ENCODE measurements at regions not wholly inside any gene's neighbourhood (a gene's known extent, or its start where the extent isn't known, plus 50 kb on each side); places are given as distances from the start of the nearest gene placed in this dataset.
A peak's percentile ranks its signal among the peaks of the same experiment; 100 is the strongest.
"Not testable (repeated sequence)": the region's sequence is repeated elsewhere in the genome, so short reads cannot be mapped to it uniquely, and the experiment has no call there.

DNA sequence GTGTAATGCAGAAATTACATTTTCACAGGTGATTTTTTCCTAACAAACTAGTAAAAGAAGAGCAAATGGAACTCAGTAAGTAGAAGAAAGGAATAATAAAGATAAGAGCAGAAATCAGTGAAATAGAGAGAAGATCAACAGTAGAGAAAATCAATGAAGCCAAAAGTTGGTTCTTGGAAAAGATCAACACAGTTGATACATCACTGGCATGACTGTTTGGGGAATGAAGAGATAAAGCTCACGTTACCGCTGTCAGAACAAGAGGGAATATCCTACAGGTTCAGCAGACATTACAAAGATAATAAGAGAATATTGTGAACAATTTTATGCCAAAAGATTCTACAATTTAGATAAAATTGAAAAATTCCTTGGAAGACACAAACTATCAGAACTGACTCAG is 146.4 kb downstream of the ACTR3B start:
- Mint-ChIP-seq H3K36me3 (no peaks in the 10 kb centered on the region), H3K4me3 (no peak overlapping the region), H3K27ac (peak overlapping the region in 1 of 6 donors; percentile 41), H3K4me1 (no peaks in the 10 kb centered on the region), H3K27me3 (no peaks in the 10 kb centered on the region), H3K9me3 (no peaks in the 10 kb centered on the region)
- no peak for ATAC-seq (ENCODE audit: low read depth in 2 of 2)
- DNase-seq = no peak

DNA sequence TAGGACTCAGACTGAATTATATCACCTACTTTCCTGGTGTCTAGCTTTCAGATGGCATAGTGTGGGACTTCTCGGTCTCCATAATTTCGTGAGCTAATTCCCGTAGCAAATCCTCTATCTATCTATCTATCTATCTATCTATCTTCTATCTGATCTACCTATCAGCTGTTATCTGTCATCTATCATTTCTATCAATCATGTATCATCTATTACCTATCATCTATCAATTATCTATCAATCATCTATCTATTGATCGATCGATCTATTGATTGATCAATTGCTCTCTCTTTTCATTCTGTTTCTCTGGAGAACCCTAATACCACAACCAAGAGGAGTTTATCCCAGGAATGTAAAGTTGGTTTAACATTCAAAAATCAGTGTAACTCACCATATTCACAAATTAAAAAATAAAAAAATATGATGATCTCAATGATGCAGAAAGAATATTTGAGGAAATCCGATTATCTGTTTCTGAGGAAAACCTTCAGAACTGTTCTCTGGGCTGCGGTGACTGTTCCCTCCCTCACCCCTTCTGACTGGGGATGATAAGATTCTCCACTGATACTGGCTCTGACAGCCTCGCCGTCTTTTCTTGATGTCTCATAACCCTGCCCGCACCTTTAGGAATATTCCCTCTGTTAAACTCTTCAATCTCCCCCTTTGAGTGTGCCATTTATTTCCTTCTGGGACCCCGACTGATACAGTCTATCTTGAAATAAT is 147.7 kb downstream of the ACTR3B start:
- Mint-ChIP-seq H3K4me3 (no peak overlapping the region), H3K9me3 (no peaks in the 10 kb centered on the region), H3K36me3 (no peaks in the 10 kb centered on the region), H3K27ac (no peak overlapping the region), H3K4me1 (no peaks in the 10 kb centered on the region), H3K27me3 (no peaks in the 10 kb centered on the region)
- ATAC-seq (ENCODE audit: low read depth in 2 of 2) = no peak
- no peak for DNase-seq

DNA sequence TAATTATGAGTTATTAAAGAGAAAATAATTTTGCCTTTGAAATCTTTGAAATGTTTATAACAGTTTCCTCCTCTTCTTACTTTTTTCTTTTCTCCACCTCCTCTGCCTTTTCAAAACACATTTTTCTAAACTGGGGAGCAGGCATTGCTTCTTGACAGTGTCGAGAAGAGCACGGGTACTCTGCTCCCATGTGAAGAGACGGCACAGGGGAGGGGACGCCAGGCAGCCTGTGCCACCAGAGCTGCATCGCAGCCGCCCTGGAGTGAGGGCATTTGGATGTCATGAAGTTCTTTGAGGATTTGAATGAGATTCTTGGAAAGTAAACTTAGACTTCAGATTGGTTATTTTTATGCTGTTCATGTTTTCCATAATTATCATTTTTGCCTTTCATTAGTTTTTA is 149.7 kb downstream of the ACTR3B start:
- H3K27ac Mint-ChIP-seq = peak overlapping the region in 1 of 6 donors; percentile 82
- no peak for ATAC-seq (ENCODE audit: low read depth in 2 of 2)
- no peaks in the 10 kb centered on the region for H3K27me3 Mint-ChIP-seq
- DNase-seq = no peak
- no peaks in the 10 kb centered on the region for H3K4me1 Mint-ChIP-seq
- no peaks in the 10 kb centered on the region for H3K36me3 Mint-ChIP-seq
- H3K4me3 Mint-ChIP-seq = no peak overlapping the region
- no peaks in the 10 kb centered on the region for H3K9me3 Mint-ChIP-seq

DNA sequence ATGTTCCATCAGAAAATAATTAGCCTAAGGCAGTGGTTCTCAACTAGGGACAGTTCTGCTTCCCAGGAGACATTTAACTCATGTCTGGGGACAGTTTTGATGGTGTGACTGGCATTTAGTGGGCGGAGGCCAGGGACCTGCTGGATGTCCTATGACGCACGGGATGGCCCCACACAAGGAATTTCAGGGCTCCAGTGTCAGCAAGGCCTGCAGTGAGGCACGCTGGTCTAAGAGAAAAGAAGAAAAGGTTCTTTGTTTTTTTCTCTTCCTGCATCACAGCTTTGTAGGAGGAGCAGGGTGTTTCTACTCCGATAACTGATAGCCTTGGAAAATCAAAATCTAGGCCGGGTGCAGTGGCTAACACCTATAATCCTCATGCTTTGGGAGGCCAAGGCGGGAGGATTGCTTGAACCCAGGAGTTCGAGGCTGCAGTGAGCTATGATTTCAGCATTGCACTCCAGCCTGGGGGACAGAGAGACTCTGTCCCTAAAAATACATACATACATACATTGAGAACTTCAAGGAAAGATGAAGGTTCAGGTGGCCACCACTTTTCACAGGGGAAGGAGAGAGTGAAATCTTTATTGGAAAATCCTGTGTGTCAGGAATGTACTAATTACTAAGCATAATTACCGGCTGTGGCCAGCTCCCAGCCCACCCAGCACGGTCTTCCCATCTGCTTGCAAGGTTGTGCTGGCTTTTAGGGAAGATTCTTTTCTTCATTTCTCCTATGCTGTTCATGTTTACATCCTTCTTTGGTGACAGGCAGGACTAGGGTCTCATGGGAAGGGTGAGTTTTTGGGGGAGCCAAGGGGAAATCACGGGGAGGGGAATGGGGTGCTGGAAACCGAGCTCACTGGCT is 150.4 kb downstream of the ACTR3B start:
- Mint-ChIP-seq H3K4me3 (no peak overlapping the region), H3K4me1 (no peaks in the 10 kb centered on the region), H3K9me3 (no peaks in the 10 kb centered on the region), H3K27me3 (no peaks in the 10 kb centered on the region), H3K36me3 (no peaks in the 10 kb centered on the region), H3K27ac (peak overlapping the region in 2 of 6 donors; percentile 34 to 72)
- no peak for DNase-seq
- no peak for ATAC-seq (ENCODE audit: low read depth in 2 of 2)

DNA sequence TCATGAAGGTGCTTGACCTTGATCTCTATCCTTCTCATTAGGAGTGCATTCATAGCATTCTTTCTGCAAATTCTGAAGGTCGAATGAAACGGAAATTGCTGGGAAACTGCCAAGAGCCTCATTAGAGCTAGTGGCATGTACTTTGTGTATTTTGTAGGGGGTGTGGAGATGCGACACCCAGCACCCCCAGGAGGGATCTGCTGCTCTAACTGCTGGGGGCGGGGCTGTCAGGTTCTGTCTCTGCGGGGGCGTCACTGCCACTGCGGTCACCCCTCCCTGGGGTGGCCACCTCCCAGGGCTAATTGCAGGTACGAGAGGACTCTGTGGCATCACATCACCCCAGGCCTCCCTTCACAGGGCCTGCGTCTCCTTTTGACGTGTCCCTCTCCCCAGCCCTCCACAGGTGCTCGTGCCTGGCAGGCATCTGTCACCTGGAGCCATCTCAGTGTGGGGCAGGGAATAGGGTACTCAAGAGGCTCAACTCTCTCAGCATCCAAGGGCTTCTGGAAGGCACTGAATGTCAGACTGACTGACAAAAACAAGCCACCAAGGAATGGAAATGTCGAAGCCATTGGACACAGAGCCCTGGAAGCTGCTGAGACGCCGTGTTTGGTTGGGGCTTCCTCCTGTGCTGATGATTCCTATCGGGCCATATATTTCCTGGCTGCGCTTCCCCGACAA is 151.1 kb downstream of the ACTR3B start:
- Mint-ChIP-seq H3K9me3 (no peaks in the 10 kb centered on the region), H3K4me3 (no peak overlapping the region), H3K4me1 (no peaks in the 10 kb centered on the region), H3K27me3 (no peaks in the 10 kb centered on the region), H3K27ac (no peak overlapping the region), H3K36me3 (no peaks in the 10 kb centered on the region)
- ATAC-seq (ENCODE audit: low read depth in 2 of 2) (no peak), DNase-seq (no peak)

DNA sequence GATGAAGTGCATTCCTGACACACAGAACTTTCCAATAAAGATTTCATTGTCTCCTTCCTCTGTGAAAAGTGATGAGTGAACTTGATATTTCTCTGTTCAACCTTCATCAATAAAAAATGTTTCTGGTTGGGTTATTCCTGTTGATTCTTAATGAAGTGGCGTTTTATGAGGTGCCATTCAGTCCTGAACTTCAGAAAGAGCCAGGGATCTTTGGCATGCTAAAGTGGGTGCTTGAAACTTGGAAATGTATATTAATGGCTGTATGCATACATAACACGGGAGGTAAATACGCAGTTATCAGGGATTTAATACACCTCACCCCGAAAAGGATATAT is 151.6 kb downstream of the ACTR3B start:
- H3K27me3 Mint-ChIP-seq = no peaks in the 10 kb centered on the region
- H3K9me3 Mint-ChIP-seq = no peaks in the 10 kb centered on the region
- no peak overlapping the region for H3K4me3 Mint-ChIP-seq
- ATAC-seq (ENCODE audit: low read depth in 2 of 2) (no peak), DNase-seq (no peak)
- H3K4me1 Mint-ChIP-seq = no peaks in the 10 kb centered on the region
- no peak overlapping the region for H3K27ac Mint-ChIP-seq
- H3K36me3 Mint-ChIP-seq = no peaks in the 10 kb centered on the region

DNA sequence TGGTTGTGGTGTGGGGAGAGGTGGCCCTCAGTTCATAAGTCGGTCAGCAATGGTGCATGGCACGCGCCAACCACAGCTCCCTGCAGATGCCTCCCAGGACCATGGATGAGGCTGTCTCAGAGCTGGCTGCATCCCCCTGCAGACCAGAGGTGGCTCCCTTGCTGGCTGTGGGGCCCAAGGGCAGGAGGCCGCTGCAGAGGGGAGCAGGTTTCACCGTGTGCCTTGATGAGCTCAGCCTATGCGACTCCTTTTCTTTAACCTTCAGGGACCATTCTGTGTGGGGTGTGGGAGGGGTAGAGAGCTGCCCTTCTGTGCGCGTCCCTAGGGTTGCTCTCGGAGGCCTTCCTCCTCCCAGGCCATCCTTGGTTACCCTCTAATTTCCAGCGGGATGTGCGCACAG is 152.4 kb downstream of the ACTR3B start:
- Mint-ChIP-seq H3K4me3 (no peak overlapping the region), H3K27ac (no peak overlapping the region), H3K27me3 (no peaks in the 10 kb centered on the region), H3K9me3 (no peaks in the 10 kb centered on the region), H3K36me3 (no peaks in the 10 kb centered on the region), H3K4me1 (no peaks in the 10 kb centered on the region)
- ATAC-seq (ENCODE audit: low read depth in 2 of 2) = no peak
- DNase-seq = no peak

DNA sequence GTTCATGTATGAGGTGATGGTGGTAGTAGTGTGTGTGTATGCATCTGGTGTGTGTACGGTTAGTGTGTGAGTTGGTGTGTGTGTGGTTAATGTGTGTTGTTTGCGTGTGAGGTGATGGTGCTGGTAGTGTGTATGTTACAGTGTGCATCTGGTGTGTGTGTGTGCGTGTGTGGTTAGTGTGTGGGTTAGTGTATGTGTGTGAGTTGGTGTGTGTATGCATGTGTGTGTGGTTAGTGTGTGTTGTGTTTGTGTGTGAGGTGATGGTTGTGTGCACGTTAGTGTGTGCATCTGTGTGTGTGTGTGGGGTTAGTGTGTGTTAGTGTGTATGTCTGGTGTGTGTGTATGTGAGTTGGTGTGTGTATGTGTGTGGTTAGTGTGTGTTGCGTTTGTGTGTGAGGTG is 153.0 kb downstream of the ACTR3B start:
- Mint-ChIP-seq H3K36me3 (no peaks in the 10 kb centered on the region), H3K9me3 (no peaks in the 10 kb centered on the region), H3K27me3 (no peaks in the 10 kb centered on the region), H3K27ac (no peak overlapping the region), H3K4me3 (no peak overlapping the region), H3K4me1 (no peaks in the 10 kb centered on the region)
- ATAC-seq (ENCODE audit: low read depth in 2 of 2) (no peak), DNase-seq (no peak)

DNA sequence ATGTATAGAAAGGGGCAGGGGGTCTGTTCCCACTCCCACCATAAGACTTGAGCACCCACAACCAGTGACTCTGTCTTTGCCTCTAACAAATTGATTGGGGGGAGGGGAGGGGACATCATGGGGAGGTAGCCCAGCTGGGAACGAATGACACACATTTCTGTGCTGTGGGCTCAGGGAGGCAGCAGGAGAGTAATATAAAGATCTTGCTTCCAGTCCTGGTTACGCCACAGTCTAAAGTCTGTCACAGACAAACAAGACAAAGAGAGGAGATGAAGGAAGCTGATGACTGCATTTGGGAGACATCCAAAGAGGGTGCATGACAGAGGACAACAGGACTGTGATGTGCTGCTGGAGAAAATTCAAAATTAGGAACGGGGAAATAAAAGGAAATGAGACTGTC is 153.9 kb downstream of the ACTR3B start:
- peaks cover 0 to 4% (median 0%) of the 10 kb centered on the region in 7 donors for H3K9me3 Mint-ChIP-seq
- H3K4me3 Mint-ChIP-seq = no peak overlapping the region
- H3K27me3 Mint-ChIP-seq = no peaks in the 10 kb centered on the region
- no peak overlapping the region for H3K27ac Mint-ChIP-seq
- ATAC-seq (ENCODE audit: low read depth in 2 of 2) = no peak
- H3K4me1 Mint-ChIP-seq = no peaks in the 10 kb centered on the region
- no peaks in the 10 kb centered on the region for H3K36me3 Mint-ChIP-seq
- no peak for DNase-seq

DNA sequence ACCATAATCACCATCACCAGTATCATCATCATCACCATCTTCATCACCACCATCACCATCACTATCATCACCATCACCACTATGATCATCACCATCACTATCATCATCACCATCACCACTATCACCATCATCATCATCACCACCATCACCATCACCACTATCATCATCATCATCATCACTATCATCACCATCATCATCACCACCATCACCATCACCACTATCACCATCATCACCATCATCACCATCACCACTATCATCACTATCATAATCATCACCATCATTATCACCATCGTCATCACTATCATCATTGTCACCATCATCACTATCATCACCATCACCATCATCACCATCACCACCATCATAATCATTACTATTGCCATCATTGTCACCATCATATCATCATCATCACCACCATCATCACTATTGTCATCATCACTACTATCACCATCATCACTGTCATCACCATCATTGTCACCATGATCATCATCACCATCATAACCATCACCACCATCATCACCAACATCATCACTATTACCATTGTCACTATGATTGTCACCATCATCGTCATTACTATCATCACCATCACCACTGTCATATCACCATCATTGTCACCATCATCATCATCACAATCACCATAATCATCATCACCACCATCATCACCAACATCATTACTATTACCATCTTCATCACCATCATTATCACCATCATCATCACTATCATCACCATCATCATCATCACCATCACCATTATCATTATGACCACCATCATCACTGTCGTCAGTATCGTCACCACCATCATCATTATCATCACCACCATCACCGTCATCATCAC is 154.7 kb downstream of the ACTR3B start:
- Mint-ChIP-seq H3K9me3 (peaks cover 0 to 4% (median 0%) of the 10 kb centered on the region in 7 donors), H3K27ac (no peak overlapping the region), H3K4me1 (no peaks in the 10 kb centered on the region), H3K4me3 (no peak overlapping the region), H3K27me3 (no peaks in the 10 kb centered on the region), H3K36me3 (no peaks in the 10 kb centered on the region)
- no peak for DNase-seq
- no peak for ATAC-seq (ENCODE audit: low read depth in 2 of 2)

DNA sequence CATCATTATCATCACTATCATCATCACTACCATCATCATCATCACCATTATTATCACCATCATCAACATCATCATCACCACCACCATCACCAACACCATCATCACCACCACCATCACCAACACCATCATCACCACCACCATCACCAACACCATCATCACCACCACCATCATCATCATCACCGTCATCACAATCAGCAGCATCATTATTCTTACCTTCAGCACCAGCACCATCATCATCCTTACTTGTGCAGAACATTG is 155.2 kb downstream of the ACTR3B start:
- H3K27ac Mint-ChIP-seq; H3K9me3 Mint-ChIP-seq; ATAC-seq (ENCODE audit: low read depth in 2 of 2); H3K4me1 Mint-ChIP-seq; DNase-seq; H3K27me3 Mint-ChIP-seq; H3K36me3 Mint-ChIP-seq; H3K4me3 Mint-ChIP-seq: not testable (repeated sequence)

DNA sequence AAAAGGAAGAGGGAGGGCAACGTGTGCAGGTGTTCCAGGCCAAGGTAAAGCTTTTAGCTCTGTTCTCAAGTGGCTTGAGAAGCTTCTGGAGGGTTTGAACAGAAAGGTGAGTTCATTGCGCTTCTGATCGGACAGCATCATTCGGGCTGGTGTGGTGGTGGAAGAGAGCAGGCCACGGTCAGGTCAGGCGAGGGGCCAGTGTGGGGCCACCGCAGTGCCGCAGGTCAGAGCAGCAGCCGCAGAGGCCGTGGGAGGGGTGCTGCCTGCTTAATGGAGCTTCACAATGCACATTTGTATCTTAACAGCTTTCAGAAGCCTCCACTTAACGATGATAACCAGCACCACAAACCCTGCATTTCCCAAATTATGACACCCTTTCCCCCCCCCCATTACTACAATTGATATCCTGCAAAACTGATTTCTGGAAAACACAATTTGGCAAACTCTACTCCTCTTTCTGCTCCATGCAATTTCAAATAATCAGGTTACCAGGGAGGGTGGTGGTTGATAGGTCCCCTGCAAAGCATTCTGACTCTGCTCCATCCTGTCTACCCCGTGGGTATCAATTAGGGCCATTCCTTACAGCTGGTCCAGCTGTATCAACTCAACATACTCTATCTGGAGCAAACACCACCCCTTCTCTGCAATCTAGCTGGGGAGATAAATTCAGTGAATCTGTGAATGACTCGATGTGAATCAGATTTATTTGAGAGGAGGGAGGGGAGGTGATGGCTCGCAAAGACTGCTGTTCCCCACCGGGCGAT is 162.9 kb downstream of the ACTR3B start:
- DNase-seq (no peak), ATAC-seq (ENCODE audit: low read depth in 2 of 2) (no peak)
- Mint-ChIP-seq H3K36me3 (peaks cover 5 to 17% of the 10 kb centered on the region in 2 donors), H3K4me1 (peaks cover 0 to 5% (median 5%) of the 10 kb centered on the region in 3 donors), H3K9me3 (peaks cover 6 to 31% (median 16%) of the 10 kb centered on the region in 7 donors), H3K27me3 (peaks cover 19 to 51% (median 40%) of the 10 kb centered on the region in 3 donors), H3K27ac (no peak overlapping the region), H3K4me3 (no peak overlapping the region)

DNA sequence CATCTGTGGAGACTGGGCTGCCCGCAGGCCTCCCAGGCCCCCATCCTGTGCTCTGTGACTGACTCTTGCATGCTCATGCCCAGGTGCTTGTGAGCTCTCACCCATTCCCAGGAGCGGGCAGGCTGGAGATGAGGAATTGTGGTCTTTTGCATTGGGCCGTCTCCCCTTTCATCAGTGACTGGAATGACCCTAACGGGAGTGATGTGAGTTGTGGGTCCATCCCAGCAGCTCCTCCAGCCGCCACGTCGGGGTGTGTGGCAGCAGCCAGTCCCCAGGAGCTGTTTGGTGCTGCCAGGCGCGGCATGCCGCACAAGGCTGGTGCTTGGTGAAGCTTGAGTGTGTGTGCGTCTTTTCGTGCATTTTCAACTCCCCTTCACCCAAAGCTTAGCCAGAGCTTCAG is 164.2 kb downstream of the ACTR3B start:
- peaks cover 0 to 5% (median 5%) of the 10 kb centered on the region in 3 donors for H3K4me1 Mint-ChIP-seq
- ATAC-seq (ENCODE audit: low read depth in 2 of 2) = no peak
- peaks cover 6 to 31% (median 14%) of the 10 kb centered on the region in 7 donors for H3K9me3 Mint-ChIP-seq
- DNase-seq = no peak
- H3K36me3 Mint-ChIP-seq = peaks cover 5 to 17% of the 10 kb centered on the region in 2 donors
- peak overlapping the region in 1 of 8 donors; percentile 61 for H3K4me3 Mint-ChIP-seq
- H3K27me3 Mint-ChIP-seq = peaks cover 23 to 61% (median 40%) of the 10 kb centered on the region in 3 donors
- no peak overlapping the region for H3K27ac Mint-ChIP-seq

Data from naive B cell (primary cell).